Spleen (tissue), 11 donors: ENCODE measurements at regions not wholly inside any gene's neighbourhood (a gene's known extent, or its start where the extent isn't known, plus 50 kb on each side); places are given as distances from the start of the nearest gene placed in this dataset.

Source experiments
- DNase-seq: peaks from one replicate; pipeline ENCODE4 v3.0.0-alpha.2; 2020
- H3K27ac ChIP-seq, 8 donors: fragments of 200-600 bp; sonication (generic) in 7 of 8; 1 replicate in 4 of 8; 2 replicates in 4 of 8; pipeline versions ENCODE4 v1.5.0 to v1.8.0; 2016 to 2021; ENCODE audit warnings: inconsistent platforms in 4 of 8, mild to moderate bottlenecking in 4 of 8, moderate library complexity in 1 of 8
- H3K27me3 ChIP-seq, 7 donors: fragments of 200-600 bp; sonication (generic) in 6 of 7; replicated peaks in 1 of 7; 1 replicate in 4 of 7; 2 replicates in 3 of 7; pipeline versions ENCODE4 v1.5.0 to v1.8.0; 2016 to 2021; ENCODE audit warnings: inconsistent platforms in 3 of 7, mild to moderate bottlenecking in 1 of 7
- H3K36me3 ChIP-seq, 6 donors: fragments of 200-600 bp; sonication (generic) in 5 of 6; 1 replicate in 4 of 6; 2 replicates in 2 of 6; pipeline versions ENCODE4 v1.5.0 to v1.8.0; 2016 to 2021; ENCODE audit warnings: inconsistent platforms in 2 of 6
- H3K4me1 ChIP-seq, 6 donors: fragments of 200-600 bp; sonication (generic) in 5 of 6; 1 replicate in 3 of 6; 2 replicates in 3 of 6; pipeline versions ENCODE4 v1.5.0 to v1.8.0; 2016 to 2021; ENCODE audit warnings: inconsistent platforms in 3 of 6
- H3K4me3 ChIP-seq, 8 donors: fragments of 200-600 bp; sonication (generic) in 7 of 8; 1 replicate in 4 of 8; 2 replicates in 4 of 8; pipeline versions ENCODE4 v1.5.0 to v1.8.0; 2016 to 2021; ENCODE audit warnings: inconsistent platforms in 4 of 8, mild to moderate bottlenecking in 4 of 8, moderate library complexity in 2 of 8
- H3K9me3 ChIP-seq, 8 donors: fragments of 200-600 bp; sonication (generic) in 7 of 8; 1 replicate in 4 of 8; 2 replicates in 4 of 8; pipeline versions ENCODE4 v1.5.0 to v1.8.0; 2016 to 2021; ENCODE audit warnings: inconsistent platforms in 4 of 8
- CTCF ChIP-seq, 11 experiments: fragments of 200-600 bp in 7 of 11; fragments of 450-650 bp in 4 of 11; sonication (generic) in 4 of 11; IDR thresholded peaks in 8 of 11; conservative IDR thresholded peaks in 3 of 11; 1 replicate in 7 of 11; 2 replicates in 4 of 11; pipeline versions ENCODE4 v1.4.0 to v1.8.0; 2016 to 2021; ENCODE audit warnings: antibody characterized with exemption in 11 of 11, inconsistent platforms in 4 of 11, mild to moderate bottlenecking in 1 of 11
- POLR2A ChIP-seq, 3 donors: fragments of 450-650 bp; IDR thresholded peaks; one replicate each; pipeline ENCODE4 v1.5.1; 2017; ENCODE audit warnings: antibody characterized with exemption in 3 of 3, mild to moderate bottlenecking in 1 of 3
- POLR2AphosphoS5 ChIP-seq, 3 donors: sonication (generic); formaldehyde crosslinking; IDR thresholded peaks; one replicate each; pipeline ENCODE4 v1.5.1; 2017; ENCODE audit warnings: antibody characterized with exemption in 3 of 3
- WGBS, 5 donors: extraction: QIAGEN DNeasy Blood & Tissue Kit in 3 of 5; methylation state at CpG; one replicate each; pipeline versions ENCODE4 v1.1.5 to v1.1.7; 2013 to 2018; 5-methylcytosine and 5-hydroxymethylcytosine counted together
- intact Hi-C: fragments of 100-400 bp; cut with DNase I; formaldehyde crosslinking; loops from one replicate; pipeline ENCODE4 v1.15.0; 2023; ENCODE audit warnings: low total_unique reads
- donor health status: healthy with polysubstance abuse.
- donor health status: DM: no; HTN: no; CAD: no; lungs with moderate emphysema.
- donor health status: DM: no; HTN: no; CAD: no.
- donor health status: Bipolar disorder and iron deficiency.
- donor health status: healthy.
- donor health status: DM: no; HTN: no; CAD: no.
- donor health status: DM: yes; HTN: yes; CAD: no.

- no peaks in the 10 kb centered on the region for H3K27me3 ChIP-seq
- H3K4me3 ChIP-seq: no peak overlapping the region
- intact Hi-C loops: no loop called here
- H3K9me3 ChIP-seq: peaks cover 0 to 4% (median 0%) of the 10 kb centered on the region in 8 donors
- DNase-seq: no peak
- no peak overlapping the region for H3K27ac ChIP-seq
- WGBS, 5 donors: 87 to 93% (median 91%) methylated on average over 6 of the region's 6 CpGs
- TF ChIP-seq POLR2AphosphoS5 (IDR thresholded peaks at IDR 0.05) (no peak), POLR2A (IDR thresholded peaks at IDR 0.05) (no peak), CTCF (IDR thresholded peaks at IDR 0.05 in 8 of 11, conservative IDR thresholded peaks at IDR 0.05 in 3 of 11) (no peak)
- H3K4me1 ChIP-seq: no peaks in the 10 kb centered on the region
- no peaks in the 10 kb centered on the region for H3K36me3 ChIP-seq
Observed at GRCh38 chr13:21925720-21926119, 254.8 kb downstream of the FGF9 start.

GRCh38 chr13:21929400-21929799, 258.5 kb downstream of the FGF9 start:
- no peak for TF ChIP-seq POLR2A (IDR thresholded peaks at IDR 0.05)
- intact Hi-C loops: no loop called here
- WGBS, 5 donors: 83 to 91% (median 88%) methylated on average over 15 of the region's 15 CpGs
- no peak overlapping the region for H3K4me3 ChIP-seq
- H3K36me3 ChIP-seq: no peaks in the 10 kb centered on the region
- no peaks in the 10 kb centered on the region for H3K27me3 ChIP-seq
- no peak for DNase-seq
- no peaks in the 10 kb centered on the region for H3K4me1 ChIP-seq
- no peak overlapping the region for H3K27ac ChIP-seq
- H3K9me3 ChIP-seq: no peaks in the 10 kb centered on the region

GRCh38 chr13:21930536-21930935, 259.7 kb downstream of the FGF9 start:
- Histone ChIP-seq H3K9me3 (no peaks in the 10 kb centered on the region), H3K36me3 (no peaks in the 10 kb centered on the region), H3K4me1 (no peaks in the 10 kb centered on the region), H3K27ac (no peak overlapping the region), H3K27me3 (no peaks in the 10 kb centered on the region), H3K4me3 (no peak overlapping the region)
- TF ChIP-seq POLR2A (IDR thresholded peaks at IDR 0.05): no peak
- no peak for TF ChIP-seq POLR2AphosphoS5 (IDR thresholded peaks at IDR 0.05)
- TF ChIP-seq CTCF (IDR thresholded peaks at IDR 0.05 in 8 of 11, conservative IDR thresholded peaks at IDR 0.05 in 3 of 11): no peak
- WGBS, 5 donors: 19 to 27% (median 20%) methylated on average over 6 of the region's 6 CpGs
- intact Hi-C loops: no loop called here
- no peak for DNase-seq

GRCh38 chr13:21932578-21932977, 261.7 kb downstream of the FGF9 start:
- intact Hi-C loops: no loop called here
- 80 to 93% (median 91%) methylated on average over 2 of the region's 2 CpGs for WGBS, 5 donors
- H3K27ac ChIP-seq: no peak overlapping the region

More at GRCh38 chr13:21932578-21932977, 261.7 kb downstream of the FGF9 start:
- Histone ChIP-seq H3K9me3 (no peaks in the 10 kb centered on the region), H3K27me3 (no peaks in the 10 kb centered on the region), H3K36me3 (no peaks in the 10 kb centered on the region), H3K4me3 (no peak overlapping the region), H3K4me1 (no peaks in the 10 kb centered on the region)
- no peak for TF ChIP-seq POLR2A (IDR thresholded peaks at IDR 0.05)
- no peak for TF ChIP-seq POLR2AphosphoS5 (IDR thresholded peaks at IDR 0.05)
- TF ChIP-seq CTCF (IDR thresholded peaks at IDR 0.05 in 8 of 11, conservative IDR thresholded peaks at IDR 0.05 in 3 of 11): no peak
- DNase-seq: no peak
